PC-3 (cell line): ENCODE measurements at regions not wholly inside any gene's neighbourhood (a gene's known extent, or its start where the extent isn't known, plus 50 kb on each side); places are given as distances from the start of the nearest gene placed in this dataset.

Experiments used
- ATAC-seq: fragments of 200-7000 bp; cut with Tn5 transposase; 2 replicates; pipeline ENCODE4 v1.9.1; 2020; ENCODE audit warnings: mild to moderate bottlenecking, moderate library complexity
- BruUV-seq: library from RNA; stranded (reverse); fragments of 400-500 nt; replicated peaks from 2 replicates; lab custom pipeline; 2021; lab: Mats Ljungman, UMichigan
- CTCF ChIA-PET: fragments of 300-600 bp; sonication (Branson Sonifier 250); formaldehyde crosslinking; loops from one replicate; lab custom pipeline; 2022; ENCODE audit warnings: antibody characterized with exemption; lab: Charles Lee
- POLR2A ChIA-PET: fragments of 300-600 bp; sonication (Branson Sonifier 250); formaldehyde crosslinking; loops from one replicate; lab custom pipeline; 2022; ENCODE audit warnings: antibody characterized with exemption; ENCODE audit not compliant: unreplicated experiment; lab: Charles Lee
- DNase-seq: peaks from one replicate; pipeline ENCODE4 v3.0.0-alpha.2; 2015
- H2AFZ ChIP-seq: fragments of 300-600 bp; sonication (generic); 2 replicates; pipeline ENCODE4 v1.6.0; 2016; ENCODE audit warnings: antibody characterized with exemption, low read length
- H3F3A ChIP-seq: fragments of 300-600 bp; sonication (generic); one replicate; pipeline ENCODE4 v1.6.0; 2017; ENCODE audit warnings: antibody characterized with exemption, low read length, control low read depth, mild to moderate bottlenecking; ENCODE audit not compliant: unreplicated experiment
- H3K27ac ChIP-seq: fragments of 300-600 bp; sonication (generic); 2 replicates; pipeline ENCODE4 v1.5.1; 2016; ENCODE audit warnings: mild to moderate bottlenecking, low read length
- H3K27me3 ChIP-seq: fragments of 300-600 bp; sonication (generic); 2 replicates; pipeline ENCODE4 v1.6.1; 2016; ENCODE audit warnings: low read length, mixed read lengths
- H3K36me3 ChIP-seq: fragments of 300-600 bp; sonication (generic); 2 replicates; pipeline ENCODE4 v1.6.1; 2016; ENCODE audit warnings: low read depth, mixed run types, low read length, mixed read lengths
- H3K4me1 ChIP-seq: fragments of 300-600 bp; sonication (generic); 2 replicates; pipeline ENCODE4 v1.5.1; 2016; ENCODE audit warnings: low read length; ENCODE audit not compliant: insufficient read depth
- H3K4me2 ChIP-seq: fragments of 300-600 bp; sonication (generic); 2 replicates; pipeline ENCODE4 v1.6.0; 2016; ENCODE audit warnings: low read length
- H3K4me3 ChIP-seq: fragments of 300-600 bp; sonication (generic); 2 replicates; pipeline ENCODE4 v1.5.1; 2016; ENCODE audit warnings: mild to moderate bottlenecking, low read length, mixed read lengths
- H3K79me2 ChIP-seq: fragments of 300-600 bp; sonication (generic); 2 replicates; pipeline ENCODE4 v1.6.1; 2017; ENCODE audit warnings: low read length, mixed read lengths
- H3K9ac ChIP-seq: fragments of 300-600 bp; sonication (generic); 2 replicates; pipeline ENCODE4 v1.6.0; 2016; ENCODE audit warnings: mild to moderate bottlenecking, low read length
- H3K9me2 ChIP-seq: fragments of 300-600 bp; sonication (generic); replicated peaks from 2 replicates; pipeline ENCODE4 v1.6.1; 2016; ENCODE audit warnings: mixed run types, low read length, mixed read lengths
- H3K9me3 ChIP-seq: fragments of 300-600 bp; sonication (generic); 2 replicates; pipeline ENCODE4 v1.6.1; 2016; ENCODE audit warnings: low read length, mixed read lengths
- H4K20me1 ChIP-seq: fragments of 300-600 bp; sonication (generic); 2 replicates; pipeline ENCODE4 v1.6.1; 2016; ENCODE audit warnings: low read length, mixed read lengths
- CTCF ChIP-seq: fragments of 300-600 bp; sonication (generic); conservative IDR thresholded peaks from 2 replicates; pipeline ENCODE4 v1.5.1; 2017; ENCODE audit warnings: antibody characterized with exemption, low read depth, mild to moderate bottlenecking, low read length
- EZH2 ChIP-seq: fragments of 300-600 bp; sonication (generic); IDR thresholded peaks from one replicate; pipeline ENCODE4 v1.6.1; 2017; ENCODE audit warnings: antibody characterized with exemption, mild to moderate bottlenecking, low read length; ENCODE audit not compliant: unreplicated experiment
- EZH2phosphoT487 ChIP-seq: fragments of 300-600 bp; sonication (generic); IDR thresholded peaks from 2 replicates; pipeline ENCODE4 v1.6.1; 2018; ENCODE audit warnings: mild to moderate bottlenecking, antibody characterized with exemption, low read length, borderline replicate concordance
- intact Hi-C: fragments of 100-400 bp; cut with micrococcal nuclease; formaldehyde crosslinking; loops from 2 replicates; pipeline ENCODE4 v1.9.0; 2023

GRCh38 chr18:73933685-73934084, 213.9 kb downstream of the FBXO15 start:
- Histone ChIP-seq H3K9me3 (no peaks in the 10 kb centered on the region), H3K4me2 (no peak overlapping the region), H4K20me1 (no peaks in the 10 kb centered on the region), H3K36me3 (no peaks in the 10 kb centered on the region), H3K9me2 (no peaks in the 10 kb centered on the region), H2AFZ (no peak overlapping the region), H3K27me3 (no peaks in the 10 kb centered on the region), H3K4me1 (no peaks in the 10 kb centered on the region), H3K79me2 (no peaks in the 10 kb centered on the region), H3K4me3 (no peak overlapping the region), H3F3A (no peaks in the 10 kb centered on the region), H3K9ac (no peak overlapping the region), H3K27ac (no peak overlapping the region)
- ChIA-PET CTCF (no interaction called here), POLR2A (no interaction called here)
- TF ChIP-seq EZH2 (no peak), CTCF (no peak), EZH2phosphoT487 (no peak)
- DNase-seq: no peak
- no peak for ATAC-seq
- intact Hi-C loops: no loop called here
- no TSS peak for BruUV-seq

GRCh38 chr18:73932976-73933375, 214.7 kb downstream of the FBXO15 start:
- no peak for DNase-seq
- intact Hi-C loops: no loop called here
- no TSS peak for BruUV-seq
- no peak overlapping the region for H3K27ac ChIP-seq
- H3K9ac ChIP-seq: no peak overlapping the region
- H3K36me3 ChIP-seq: no peaks in the 10 kb centered on the region
- CTCF ChIA-PET: no interaction called here
- H4K20me1 ChIP-seq: no peaks in the 10 kb centered on the region
- H3F3A ChIP-seq: no peaks in the 10 kb centered on the region
- H3K4me1 ChIP-seq: no peaks in the 10 kb centered on the region
- TF ChIP-seq EZH2 (no peak), EZH2phosphoT487 (no peak), CTCF (no peak)
- H3K4me3 ChIP-seq: no peak overlapping the region
- no peaks in the 10 kb centered on the region for H3K27me3 ChIP-seq
- POLR2A ChIA-PET: no interaction called here
- no peak overlapping the region for H3K4me2 ChIP-seq
- H3K9me2 ChIP-seq: no peaks in the 10 kb centered on the region
- no peak for ATAC-seq
- H3K79me2 ChIP-seq: no peaks in the 10 kb centered on the region
- no peak overlapping the region for H2AFZ ChIP-seq
- no peaks in the 10 kb centered on the region for H3K9me3 ChIP-seq

- DNase-seq (no peak), ATAC-seq (no peak)
- CTCF ChIA-PET: no interaction called here
- Histone ChIP-seq H3F3A (no peaks in the 10 kb centered on the region), H3K79me2 (no peaks in the 10 kb centered on the region), H3K9me2 (no peaks in the 10 kb centered on the region), H3K4me3 (no peak overlapping the region), H3K36me3 (no peaks in the 10 kb centered on the region), H3K4me2 (no peak overlapping the region), H2AFZ (no peak overlapping the region), H3K27me3 (no peaks in the 10 kb centered on the region), H4K20me1 (no peaks in the 10 kb centered on the region), H3K9ac (no peak overlapping the region), H3K9me3 (no peaks in the 10 kb centered on the region), H3K4me1 (no peaks in the 10 kb centered on the region), H3K27ac (no peak overlapping the region)
- TF ChIP-seq CTCF (no peak), EZH2phosphoT487 (no peak), EZH2 (no peak)
- POLR2A ChIA-PET: no interaction called here
- intact Hi-C loops: no loop called here
- BruUV-seq: no TSS peak
Observed at GRCh38 chr18:73927496-73927895, 220.1 kb downstream of the FBXO15 start.
